ENCODE measurements at regions not wholly inside any gene's neighbourhood (a gene's known extent, or its start where the extent isn't known, plus 50 kb on each side); places are given as distances from the start of the nearest gene placed in this dataset.

GRCh38 chr1:60573726-60574409 lies 500.3 kb upstream of the C1orf87 start:
- no peak overlapping the region for H3K27ac Mint-ChIP-seq
- H3K9me3 Mint-ChIP-seq, result no peaks in the 10 kb centered on the region
- H3K4me3 Mint-ChIP-seq, result no peak overlapping the region
- peaks cover 4% of the 10 kb centered on the region for H3K27me3 Mint-ChIP-seq
- ATAC-seq (no peak), DNase-seq (no peak)
- no peaks in the 10 kb centered on the region for H3K36me3 Mint-ChIP-seq (ENCODE audit: low read depth)
- H3K4me1 Mint-ChIP-seq, result no peaks in the 10 kb centered on the region

DNA sequence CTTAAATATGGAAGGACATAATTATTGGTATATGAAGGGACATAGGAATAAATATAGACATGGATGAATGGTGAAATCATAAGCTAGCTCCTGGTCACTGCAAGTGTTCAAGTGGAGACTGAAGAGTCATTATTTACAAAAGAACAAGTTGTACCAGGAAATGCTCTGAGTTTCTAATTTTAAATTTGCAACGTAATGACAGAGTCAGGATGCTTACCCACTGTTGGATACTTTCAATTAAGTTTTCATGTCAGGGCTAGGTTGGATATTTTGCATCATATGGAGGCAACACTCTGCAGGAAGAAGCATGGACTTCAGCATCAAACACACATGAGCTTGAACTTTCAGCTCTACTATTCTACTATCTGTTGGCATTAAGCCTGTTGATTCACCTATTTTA lies 499.6 kb upstream of the C1orf87 start:
- H3K4me3 Mint-ChIP-seq, result no peak overlapping the region
- ATAC-seq (no peak), DNase-seq (no peak)
- no peak overlapping the region for H3K27ac Mint-ChIP-seq
- H3K36me3 Mint-ChIP-seq (ENCODE audit: low read depth), result no peaks in the 10 kb centered on the region
- peaks cover 4% of the 10 kb centered on the region for H3K27me3 Mint-ChIP-seq
- no peaks in the 10 kb centered on the region for H3K9me3 Mint-ChIP-seq
- no peaks in the 10 kb centered on the region for H3K4me1 Mint-ChIP-seq

GRCh38 chr1:60572378-60572777 lies 498.8 kb upstream of the C1orf87 start:
- ATAC-seq, result no peak
- Mint-ChIP-seq H3K27me3 (peaks cover 4% of the 10 kb centered on the region), H3K9me3 (no peaks in the 10 kb centered on the region), H3K4me3 (no peak overlapping the region), H3K4me1 (no peaks in the 10 kb centered on the region), H3K27ac (no peak overlapping the region), H3K36me3 (ENCODE audit: low read depth) (no peaks in the 10 kb centered on the region)
- no peak for DNase-seq

DNA sequence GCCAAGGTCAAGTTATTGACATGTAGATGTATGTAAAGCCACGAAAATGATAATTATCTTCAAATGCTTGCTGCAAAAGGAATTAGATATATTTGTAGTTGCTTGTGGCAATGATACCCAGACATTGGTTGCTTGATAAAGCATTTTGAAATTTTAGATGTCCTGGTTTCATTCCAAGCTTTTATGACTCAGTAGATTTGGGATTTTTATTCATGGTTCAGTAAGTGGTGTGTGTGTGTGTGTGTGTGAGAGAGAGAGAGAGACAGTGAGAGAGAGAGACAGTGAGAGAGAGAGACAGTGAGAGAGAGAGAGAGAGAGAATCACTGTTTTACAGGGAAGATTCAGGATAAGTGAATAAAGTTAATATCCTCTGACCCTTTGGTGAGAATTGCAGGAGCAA lies 498.2 kb upstream of the C1orf87 start:
- ATAC-seq (no peak), DNase-seq (no peak)
- Mint-ChIP-seq H3K27ac (no peak overlapping the region), H3K4me1 (no peaks in the 10 kb centered on the region), H3K9me3 (no peaks in the 10 kb centered on the region), H3K4me3 (no peak overlapping the region), H3K36me3 (ENCODE audit: low read depth) (no peaks in the 10 kb centered on the region), H3K27me3 (peaks cover 4% of the 10 kb centered on the region)

DNA sequence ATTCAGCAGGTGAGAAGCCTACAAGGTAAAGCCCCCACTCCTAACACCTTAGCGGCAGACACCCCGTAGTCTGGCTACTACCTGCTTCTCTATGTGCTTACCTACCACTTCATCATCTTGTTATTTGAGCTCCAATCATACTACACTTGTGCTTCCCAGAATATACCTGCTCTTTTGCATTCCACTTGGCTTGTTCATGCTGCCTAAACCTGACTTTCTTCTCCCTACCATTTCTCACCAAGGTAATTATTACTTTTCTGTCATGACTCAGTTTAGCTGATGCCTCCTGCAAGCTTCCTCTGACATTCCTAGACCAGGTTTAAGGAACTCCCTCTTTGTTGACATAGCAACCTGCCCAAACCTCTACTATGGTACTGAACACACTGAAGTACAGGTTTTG lies 495.6 kb upstream of the C1orf87 start:
- ATAC-seq (no peak), DNase-seq (no peak)
- no peaks in the 10 kb centered on the region for H3K9me3 Mint-ChIP-seq
- no peak overlapping the region for H3K27ac Mint-ChIP-seq
- no peaks in the 10 kb centered on the region for H3K4me1 Mint-ChIP-seq
- H3K4me3 Mint-ChIP-seq, result no peak overlapping the region
- H3K27me3 Mint-ChIP-seq, result peaks cover 4% of the 10 kb centered on the region
- no peaks in the 10 kb centered on the region for H3K36me3 Mint-ChIP-seq (ENCODE audit: low read depth)

- ATAC-seq (no peak), DNase-seq (no peak)
- Mint-ChIP-seq H3K4me3 (no peak overlapping the region), H3K4me1 (no peaks in the 10 kb centered on the region), H3K9me3 (no peaks in the 10 kb centered on the region), H3K36me3 (ENCODE audit: low read depth) (no peaks in the 10 kb centered on the region), H3K27me3 (peaks cover 4% of the 10 kb centered on the region), H3K27ac (no peak overlapping the region)
Observed at GRCh38 chr1:60567256-60567655, 493.7 kb upstream of the C1orf87 start.

GRCh38 chr1:60564916-60565750 lies 491.6 kb upstream of the C1orf87 start:
- Mint-ChIP-seq H3K4me3 (no peak overlapping the region), H3K27ac (no peak overlapping the region), H3K4me1 (no peaks in the 10 kb centered on the region), H3K36me3 (ENCODE audit: low read depth) (no peaks in the 10 kb centered on the region), H3K9me3 (peaks cover 4% of the 10 kb centered on the region), H3K27me3 (peaks cover 3% of the 10 kb centered on the region)
- no peak for DNase-seq
- ATAC-seq, result no peak

DNA sequence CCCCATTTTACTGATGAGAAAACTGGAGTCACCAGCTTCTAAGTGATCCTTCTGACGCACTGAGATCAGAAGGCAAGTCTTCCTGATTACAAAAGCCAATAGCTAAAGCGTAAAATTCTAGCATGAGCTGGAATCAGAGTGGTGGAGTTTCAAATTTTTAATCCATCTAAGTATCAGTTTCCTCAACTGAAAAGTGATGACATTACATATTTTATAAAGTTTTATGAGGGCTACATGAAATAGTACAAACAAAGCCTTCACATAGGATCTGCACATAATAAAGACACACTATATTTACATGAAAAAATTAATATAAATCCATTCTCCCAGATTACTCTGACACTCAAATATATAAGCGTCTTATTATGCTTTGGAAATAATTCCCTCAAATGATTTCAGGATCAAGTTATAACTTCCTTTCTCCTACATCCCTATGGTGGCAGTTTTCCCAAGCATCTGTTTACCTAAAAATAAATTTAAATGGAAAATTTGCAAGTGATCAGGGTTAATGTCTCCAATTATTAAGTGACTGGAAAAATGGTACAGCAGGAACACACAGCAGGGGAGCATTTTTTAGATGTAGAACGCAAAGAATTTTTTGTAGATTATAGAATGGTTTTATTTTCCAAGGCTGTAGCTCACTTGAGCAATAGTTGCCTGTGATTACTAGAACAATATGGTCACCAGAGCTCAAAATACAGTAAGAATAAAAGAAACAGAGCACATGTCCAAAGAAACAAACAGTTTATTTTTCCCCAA lies 490.4 kb upstream of the C1orf87 start:
- Mint-ChIP-seq H3K27me3 (no peaks in the 10 kb centered on the region), H3K4me1 (no peaks in the 10 kb centered on the region), H3K27ac (no peak overlapping the region), H3K36me3 (ENCODE audit: low read depth) (no peaks in the 10 kb centered on the region), H3K9me3 (peaks cover 4% of the 10 kb centered on the region), H3K4me3 (no peak overlapping the region)
- ATAC-seq (no peak), DNase-seq (no peak)

- H3K27ac Mint-ChIP-seq, result no peak overlapping the region
- H3K4me3 Mint-ChIP-seq, result no peak overlapping the region
- H3K36me3 Mint-ChIP-seq (ENCODE audit: low read depth), result no peaks in the 10 kb centered on the region
- no peaks in the 10 kb centered on the region for H3K4me1 Mint-ChIP-seq
- peaks cover 4% of the 10 kb centered on the region for H3K9me3 Mint-ChIP-seq
- DNase-seq (no peak), ATAC-seq (no peak)
- no peaks in the 10 kb centered on the region for H3K27me3 Mint-ChIP-seq
Observed at GRCh38 chr1:60562740-60563139, 489.2 kb upstream of the C1orf87 start.

DNA sequence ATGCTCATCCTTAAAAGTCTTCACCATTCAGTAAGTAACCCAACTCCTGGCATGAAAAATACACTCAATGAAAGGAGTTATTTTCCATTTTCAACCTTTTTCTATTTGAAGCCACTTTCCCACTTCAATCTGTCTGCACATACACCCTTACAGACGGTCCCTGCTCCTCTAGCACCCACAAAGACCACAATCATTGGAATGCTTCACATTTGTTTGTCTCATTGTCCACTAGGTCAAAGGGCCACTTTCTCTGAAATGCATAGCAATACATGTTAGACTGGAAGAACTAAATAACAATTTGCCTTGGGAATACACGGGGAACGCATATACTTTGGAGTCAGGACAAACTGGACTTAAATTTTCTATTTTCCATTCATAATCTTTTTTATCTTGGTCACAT lies 487.1 kb upstream of the C1orf87 start:
- no peaks in the 10 kb centered on the region for H3K36me3 Mint-ChIP-seq (ENCODE audit: low read depth)
- H3K27ac Mint-ChIP-seq, result no peak overlapping the region
- no peak for DNase-seq
- peaks cover 2% of the 10 kb centered on the region for H3K27me3 Mint-ChIP-seq
- no peaks in the 10 kb centered on the region for H3K4me1 Mint-ChIP-seq
- ATAC-seq, result no peak
- H3K9me3 Mint-ChIP-seq, result peaks cover 4% of the 10 kb centered on the region
- H3K4me3 Mint-ChIP-seq, result no peak overlapping the region

DNA sequence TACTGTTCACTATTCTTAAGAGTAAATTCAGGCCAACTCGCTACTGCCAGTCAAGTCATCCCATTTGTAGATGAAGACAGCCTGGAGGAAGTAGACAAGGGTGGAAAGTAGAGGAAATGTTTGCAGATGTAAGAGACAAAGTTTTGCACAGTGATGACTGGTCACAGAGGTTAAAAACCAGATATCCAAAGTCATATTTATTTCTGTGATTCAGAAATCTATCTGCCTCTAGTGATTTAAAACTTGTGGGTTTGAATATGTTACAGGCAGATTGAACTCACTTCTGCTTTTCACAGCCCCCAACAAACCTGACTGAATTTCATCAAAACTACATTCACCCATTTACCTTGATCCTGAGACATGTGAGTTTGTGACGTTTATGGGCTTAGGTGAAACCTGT lies 484.7 kb upstream of the C1orf87 start:
- no peaks in the 10 kb centered on the region for H3K4me1 Mint-ChIP-seq
- H3K27me3 Mint-ChIP-seq, result peaks cover 2% of the 10 kb centered on the region
- ATAC-seq (no peak), DNase-seq (no peak)
- no peaks in the 10 kb centered on the region for H3K36me3 Mint-ChIP-seq (ENCODE audit: low read depth)
- no peak overlapping the region for H3K27ac Mint-ChIP-seq
- no peak overlapping the region for H3K4me3 Mint-ChIP-seq
- H3K9me3 Mint-ChIP-seq, result peaks cover 4% of the 10 kb centered on the region

DNA sequence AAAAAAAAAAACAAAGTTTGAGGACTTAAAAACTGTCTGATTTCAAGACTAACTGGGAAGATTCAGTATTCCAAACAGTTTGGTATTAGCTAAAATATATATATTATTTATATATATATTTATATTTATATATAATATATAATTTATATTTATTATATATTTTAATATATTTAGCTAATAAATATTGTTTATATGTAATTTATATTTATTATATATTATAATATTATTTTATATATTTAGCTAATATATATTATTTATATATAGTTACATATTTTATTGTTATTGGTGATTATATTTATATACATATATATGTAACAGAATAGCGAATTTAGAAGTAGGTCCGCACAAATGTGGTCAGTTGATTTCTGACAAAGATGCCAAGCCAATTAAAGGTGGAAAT lies 480.2 kb upstream of the C1orf87 start:
- no peak for ATAC-seq
- DNase-seq, result no peak
- no peak overlapping the region for H3K4me3 Mint-ChIP-seq
- no peaks in the 10 kb centered on the region for H3K4me1 Mint-ChIP-seq
- no peak overlapping the region for H3K27ac Mint-ChIP-seq
- no peaks in the 10 kb centered on the region for H3K9me3 Mint-ChIP-seq
- H3K36me3 Mint-ChIP-seq (ENCODE audit: low read depth), result no peaks in the 10 kb centered on the region
- peaks cover 2% of the 10 kb centered on the region for H3K27me3 Mint-ChIP-seq

DNA sequence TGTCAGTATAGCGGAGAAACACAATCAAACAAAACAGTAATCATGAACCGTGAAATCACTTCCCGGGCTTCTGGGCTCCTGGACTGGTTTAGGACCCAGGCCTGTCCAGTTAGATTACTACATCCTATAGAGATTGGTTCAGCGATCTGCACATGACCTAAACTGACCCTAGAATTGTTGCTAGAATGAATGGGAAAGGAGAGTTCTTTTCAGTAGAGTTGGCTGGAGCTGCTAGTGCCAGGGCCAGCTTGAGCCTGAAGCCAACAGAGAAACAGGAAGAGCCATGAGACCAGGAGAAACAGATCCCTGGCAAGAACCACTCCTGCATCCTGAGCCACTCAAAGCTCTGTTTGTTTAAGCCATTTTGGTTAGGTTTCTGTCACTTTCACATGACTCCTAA lies 474.3 kb upstream of the C1orf87 start:
- Mint-ChIP-seq H3K36me3 (ENCODE audit: low read depth) (no peaks in the 10 kb centered on the region), H3K27me3 (no peaks in the 10 kb centered on the region), H3K4me3 (no peak overlapping the region), H3K4me1 (no peaks in the 10 kb centered on the region), H3K9me3 (no peaks in the 10 kb centered on the region), H3K27ac (no peak overlapping the region)
- ATAC-seq (no peak), DNase-seq (no peak)

DNA sequence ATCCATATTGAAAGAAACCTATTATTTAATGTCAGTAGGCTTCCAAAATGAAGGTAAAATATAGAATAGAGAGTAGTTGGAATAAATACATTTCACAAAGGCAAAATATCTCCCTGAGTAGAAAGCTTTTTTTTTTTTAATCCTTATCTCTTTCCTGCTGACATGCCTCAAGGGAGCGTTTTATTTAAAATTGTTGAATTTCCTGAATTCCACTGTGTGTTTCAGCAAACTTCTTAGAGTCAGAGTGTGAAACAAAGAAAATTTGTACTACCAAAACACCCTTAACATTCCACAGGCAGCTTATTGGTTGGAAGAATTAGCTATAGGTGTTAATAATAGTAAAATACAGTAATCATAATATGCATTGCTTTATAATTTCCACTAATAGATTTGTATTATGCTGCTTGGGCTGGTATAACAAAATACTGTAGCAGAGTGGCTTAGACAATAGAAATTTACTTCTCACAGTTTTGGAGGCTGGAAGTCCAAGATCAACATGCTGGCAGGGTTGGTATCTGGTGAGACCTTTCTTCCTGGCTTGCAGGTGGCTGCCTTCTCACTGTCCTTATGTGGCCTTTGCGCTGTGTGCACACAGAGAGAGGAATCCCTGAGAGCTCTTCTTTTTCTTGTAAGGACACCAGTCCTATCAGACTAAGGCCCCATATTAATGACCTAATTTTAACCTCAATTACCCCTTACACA lies 468.4 kb upstream of the C1orf87 start:
- H3K36me3 Mint-ChIP-seq (ENCODE audit: low read depth), result no peaks in the 10 kb centered on the region
- ATAC-seq (no peak), DNase-seq (no peak)

More for the DNA sequence above, 468.4 kb upstream of the C1orf87 start:
- Mint-ChIP-seq H3K9me3 (peaks cover 5% of the 10 kb centered on the region), H3K27me3 (no peaks in the 10 kb centered on the region), H3K4me1 (no peaks in the 10 kb centered on the region), H3K27ac (no peak overlapping the region), H3K4me3 (no peak overlapping the region)

All from activated naive CD8-positive, alpha-beta T cell treated with anti-CD3 and anti-CD28 coated beads, Interleukin-2, amount 50 U/mL, for 24 hours (primary cell).